ENCODE measurements at regions not wholly inside any gene's neighbourhood (a gene's known extent, or its start where the extent isn't known, plus 50 kb on each side); places are given as distances from the start of the nearest gene placed in this dataset.

- no peak for DNase-seq
Observed at GRCh38 chr10:1903982-1904381, 166.7 kb upstream of the ADARB2 start.

- DNase-seq: no peak
Observed at GRCh38 chr10:1896153-1896552, 158.8 kb upstream of the ADARB2 start.

- DNase-seq: no peak
Observed at GRCh38 chr10:1895691-1896090, 158.4 kb upstream of the ADARB2 start.

GRCh38 chr10:1894912-1895311 is 157.6 kb upstream of the ADARB2 start:
- no peak for DNase-seq

- DNase-seq: no peak
Observed at GRCh38 chr10:1893941-1894340, 156.6 kb upstream of the ADARB2 start.

- DNase-seq: no peak
Observed at GRCh38 chr10:1886039-1886438, 148.7 kb upstream of the ADARB2 start.

GRCh38 chr10:1882728-1883127 is 145.4 kb upstream of the ADARB2 start:
- DNase-seq: no peak

- no peak for DNase-seq
Observed at GRCh38 chr10:1882180-1882579, 144.9 kb upstream of the ADARB2 start.

GRCh38 chr10:1881636-1882035 is 144.3 kb upstream of the ADARB2 start:
- DNase-seq: no peak

GRCh38 chr10:1874533-1874932 is 137.2 kb upstream of the ADARB2 start:
- DNase-seq: no peak

GRCh38 chr10:1873661-1874315 is 136.5 kb upstream of the ADARB2 start:
- DNase-seq: no peak

- DNase-seq: no peak
Observed at GRCh38 chr10:1872151-1872726, 134.9 kb upstream of the ADARB2 start.

GRCh38 chr10:1870491-1870890 is 133.2 kb upstream of the ADARB2 start:
- no peak for DNase-seq

- DNase-seq: no peak
Observed at GRCh38 chr10:1869861-1870260, 132.5 kb upstream of the ADARB2 start.

GRCh38 chr10:1860351-1860750 is 123.0 kb upstream of the ADARB2 start:
- DNase-seq: no peak

GRCh38 chr10:1858547-1858946 is 121.2 kb upstream of the ADARB2 start:
- DNase-seq: no peak

- no peak for DNase-seq
Observed at GRCh38 chr10:1858048-1858447, 120.7 kb upstream of the ADARB2 start.

- no peak for DNase-seq
Observed at GRCh38 chr10:1855911-1856310, 118.6 kb upstream of the ADARB2 start.

- DNase-seq: no peak
Observed at GRCh38 chr10:1854271-1854670, 116.9 kb upstream of the ADARB2 start.

- DNase-seq: no peak
Observed at GRCh38 chr10:1853801-1854200, 116.5 kb upstream of the ADARB2 start.

- no peak for DNase-seq
Observed at GRCh38 chr10:1852841-1853240, 115.5 kb upstream of the ADARB2 start.

- DNase-seq: no peak
Observed at GRCh38 chr10:1851762-1852161, 114.4 kb upstream of the ADARB2 start.

GRCh38 chr10:1850971-1851527 is 113.7 kb upstream of the ADARB2 start:
- DNase-seq: no peak

GRCh38 chr10:1847361-1847760 is 110.0 kb upstream of the ADARB2 start:
- DNase-seq: no peak

- no peak for DNase-seq
Observed at GRCh38 chr10:1846032-1846431, 108.7 kb upstream of the ADARB2 start.
